ENCODE measurements at regions not wholly inside any gene's neighbourhood (a gene's known extent, or its start where the extent isn't known, plus 50 kb on each side); places are given as distances from the start of the nearest gene placed in this dataset.
A peak's percentile ranks its signal among the peaks of the same experiment; 100 is the strongest.
"Not testable (repeated sequence)": the region's sequence is repeated elsewhere in the genome, so short reads cannot be mapped to it uniquely, and the experiment has no call there.

DNA sequence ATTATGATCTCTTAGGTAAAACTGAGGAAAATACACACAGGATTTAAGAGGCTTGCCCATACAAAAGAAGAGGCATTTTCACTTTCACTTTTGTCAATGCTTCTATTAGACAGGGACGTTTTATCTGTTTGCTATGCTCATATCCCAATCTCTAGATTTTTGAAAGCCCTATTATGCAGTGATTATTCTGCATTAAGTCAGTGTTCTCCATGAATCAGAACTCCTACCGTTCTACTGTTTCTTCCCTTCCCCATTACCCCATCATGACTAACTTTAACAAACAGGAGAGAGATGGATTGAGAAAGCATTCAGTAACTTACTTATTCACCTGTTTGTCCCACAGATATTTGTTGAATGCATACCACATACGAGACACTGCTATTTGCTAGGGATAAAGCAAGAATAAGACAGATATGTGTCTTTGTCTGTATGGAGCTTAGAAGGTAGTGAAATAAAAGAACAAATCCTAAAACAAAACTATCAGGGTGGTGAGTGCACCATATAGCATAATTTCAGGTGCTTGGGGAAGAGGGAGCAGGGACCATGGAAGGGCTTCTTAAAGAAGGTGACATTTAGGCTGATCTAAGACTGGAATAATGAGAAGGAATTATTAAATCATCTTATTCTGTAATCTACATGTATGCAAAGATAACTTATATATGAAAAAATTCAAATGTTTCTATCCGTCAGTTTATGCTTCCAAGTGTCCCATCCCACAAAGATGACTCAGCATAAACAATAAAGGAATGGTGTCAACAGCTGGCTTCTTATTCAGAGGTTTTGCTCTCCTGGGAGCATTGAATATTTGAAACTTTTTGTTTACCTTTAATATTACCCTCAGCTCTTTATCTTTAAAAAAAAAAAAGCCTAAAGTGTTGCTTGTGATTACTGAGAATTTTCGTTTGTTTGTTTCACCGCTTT is 328.1 kb downstream of the HINT1 start:
- TF ChIP-seq, protein P1, sequence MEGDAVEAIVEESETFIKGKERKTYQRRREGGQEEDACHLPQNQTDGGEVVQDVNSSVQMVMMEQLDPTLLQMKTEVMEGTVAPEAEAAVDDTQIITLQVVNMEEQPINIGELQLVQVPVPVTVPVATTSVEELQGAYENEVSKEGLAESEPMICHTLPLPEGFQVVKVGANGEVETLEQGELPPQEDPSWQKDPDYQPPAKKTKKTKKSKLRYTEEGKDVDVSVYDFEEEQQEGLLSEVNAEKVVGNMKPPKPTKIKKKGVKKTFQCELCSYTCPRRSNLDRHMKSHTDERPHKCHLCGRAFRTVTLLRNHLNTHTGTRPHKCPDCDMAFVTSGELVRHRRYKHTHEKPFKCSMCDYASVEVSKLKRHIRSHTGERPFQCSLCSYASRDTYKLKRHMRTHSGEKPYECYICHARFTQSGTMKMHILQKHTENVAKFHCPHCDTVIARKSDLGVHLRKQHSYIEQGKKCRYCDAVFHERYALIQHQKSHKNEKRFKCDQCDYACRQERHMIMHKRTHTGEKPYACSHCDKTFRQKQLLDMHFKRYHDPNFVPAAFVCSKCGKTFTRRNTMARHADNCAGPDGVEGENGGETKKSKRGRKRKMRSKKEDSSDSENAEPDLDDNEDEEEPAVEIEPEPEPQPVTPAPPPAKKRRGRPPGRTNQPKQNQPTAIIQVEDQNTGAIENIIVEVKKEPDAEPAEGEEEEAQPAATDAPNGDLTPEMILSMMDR (IDR thresholded peaks at IDR 0.05; ENCODE audit: extremely low read depth, low read depth, low read length) = no peak
- H3K4me1 ChIP-seq (ENCODE audit: insufficient read depth, low read length) = no peaks in the 10 kb centered on the region
- peak overlapping the region; percentile 77 for H3K4me2 ChIP-seq (ENCODE audit: insufficient read depth, low read length)
- peak overlapping the region; percentile 81 for H2AFZ ChIP-seq (ENCODE audit: low read length)
- no peaks in the 10 kb centered on the region for H3K36me3 ChIP-seq (ENCODE audit: insufficient read depth, low read length)
- H3K27me3 ChIP-seq (ENCODE audit: insufficient read depth, low read length) = no peaks in the 10 kb centered on the region
- H4K20me1 ChIP-seq (ENCODE audit: insufficient read depth, low read length) = no peaks in the 10 kb centered on the region
- H3K79me2 ChIP-seq (ENCODE audit: insufficient read depth, low read length) = no peaks in the 10 kb centered on the region
- H3K9me3 ChIP-seq (ENCODE audit: low read depth, low read length) = no peaks in the 10 kb centered on the region
- H3K4me3 ChIP-seq (ENCODE audit: insufficient read depth, low read length) = peak overlapping the region; percentile 59
- no peak for DNase-seq (ENCODE audit: insufficient read length, low spot score, missing footprints)
- H3K27ac ChIP-seq (ENCODE audit: low read depth, low read length) = no peak overlapping the region

- H3K79me2 ChIP-seq (ENCODE audit: insufficient read depth, low read length); H2AFZ ChIP-seq (ENCODE audit: low read length); H4K20me1 ChIP-seq (ENCODE audit: insufficient read depth, low read length); DNase-seq (ENCODE audit: insufficient read length, low spot score, missing footprints); H3K4me1 ChIP-seq (ENCODE audit: insufficient read depth, low read length); H3K27me3 ChIP-seq (ENCODE audit: insufficient read depth, low read length); H3K4me3 ChIP-seq (ENCODE audit: insufficient read depth, low read length); H3K36me3 ChIP-seq (ENCODE audit: insufficient read depth, low read length); H3K4me2 ChIP-seq (ENCODE audit: insufficient read depth, low read length); H3K27ac ChIP-seq (ENCODE audit: low read depth, low read length); H3K9me3 ChIP-seq (ENCODE audit: low read depth, low read length): not testable (repeated sequence)
Measured at GRCh38 chr5:130817598-130818384, 347.3 kb downstream of the HINT1 start.

DNA sequence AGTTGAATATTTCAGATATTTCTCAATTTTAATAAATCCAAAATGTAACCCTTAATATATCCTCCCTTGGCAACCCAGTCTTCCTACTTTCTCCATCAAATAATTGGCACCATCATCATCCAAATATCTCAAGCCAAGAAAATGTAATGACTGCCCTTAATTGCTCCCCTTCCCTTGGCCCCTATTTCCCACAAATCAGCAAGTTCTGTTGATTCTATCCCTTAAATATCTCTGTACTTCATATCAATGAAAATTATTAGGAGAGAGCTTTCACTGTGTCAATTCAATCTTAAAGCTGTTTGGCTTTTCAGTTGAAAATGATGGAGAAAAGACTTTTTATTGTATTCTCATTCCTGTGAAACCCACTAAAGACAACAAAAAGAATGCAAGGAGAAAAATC is 349.8 kb downstream of the HINT1 start:
- H3K4me2 ChIP-seq (ENCODE audit: insufficient read depth, low read length) = no peak overlapping the region
- H3K36me3 ChIP-seq (ENCODE audit: insufficient read depth, low read length) = no peaks in the 10 kb centered on the region
- H3K4me1 ChIP-seq (ENCODE audit: insufficient read depth, low read length) = no peaks in the 10 kb centered on the region
- TF ChIP-seq, protein P1 (IDR thresholded peaks at IDR 0.05; ENCODE audit: extremely low read depth, low read depth, low read length) = no peak
- H3K9me3 ChIP-seq (ENCODE audit: low read depth, low read length) = no peaks in the 10 kb centered on the region
- H4K20me1 ChIP-seq (ENCODE audit: insufficient read depth, low read length) = no peaks in the 10 kb centered on the region
- no peak overlapping the region for H3K4me3 ChIP-seq (ENCODE audit: insufficient read depth, low read length)
- no peaks in the 10 kb centered on the region for H3K27me3 ChIP-seq (ENCODE audit: insufficient read depth, low read length)
- DNase-seq (ENCODE audit: insufficient read length, low spot score, missing footprints) = no peak
- H3K27ac ChIP-seq (ENCODE audit: low read depth, low read length) = no peak overlapping the region
- no peak overlapping the region for H2AFZ ChIP-seq (ENCODE audit: low read length)
- H3K79me2 ChIP-seq (ENCODE audit: insufficient read depth, low read length) = no peaks in the 10 kb centered on the region

DNA sequence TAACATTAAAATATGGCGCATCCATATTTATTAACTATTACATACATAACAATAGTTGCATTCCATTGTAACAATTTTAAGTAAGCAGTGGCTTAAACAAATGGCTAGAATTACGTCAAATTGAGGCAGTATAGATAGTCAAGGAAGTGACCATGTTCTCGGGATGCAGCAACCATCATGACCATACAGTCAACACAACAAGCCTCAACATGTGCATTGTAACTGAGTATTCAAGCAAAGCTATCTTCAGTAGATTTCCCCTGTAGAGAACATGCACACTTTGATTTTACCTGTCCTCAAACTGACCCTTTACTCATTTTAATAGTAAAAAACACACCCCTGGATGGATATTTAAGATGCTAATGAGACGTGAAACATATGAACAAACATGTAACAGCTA is 356.4 kb downstream of the HINT1 start:
- H3K27me3 ChIP-seq (ENCODE audit: insufficient read depth, low read length) = no peaks in the 10 kb centered on the region
- no peaks in the 10 kb centered on the region for H4K20me1 ChIP-seq (ENCODE audit: insufficient read depth, low read length)
- H3K27ac ChIP-seq (ENCODE audit: low read depth, low read length) = no peak overlapping the region
- H3K4me3 ChIP-seq (ENCODE audit: insufficient read depth, low read length) = no peak overlapping the region
- no peak for DNase-seq (ENCODE audit: insufficient read length, low spot score, missing footprints)
- no peaks in the 10 kb centered on the region for H3K36me3 ChIP-seq (ENCODE audit: insufficient read depth, low read length)
- H3K4me1 ChIP-seq (ENCODE audit: insufficient read depth, low read length) = no peaks in the 10 kb centered on the region
- H3K4me2 ChIP-seq (ENCODE audit: insufficient read depth, low read length) = no peak overlapping the region
- TF ChIP-seq, protein P1 (IDR thresholded peaks at IDR 0.05; ENCODE audit: extremely low read depth, low read depth, low read length) = no peak
- H2AFZ ChIP-seq (ENCODE audit: low read length) = no peak overlapping the region
- no peaks in the 10 kb centered on the region for H3K79me2 ChIP-seq (ENCODE audit: insufficient read depth, low read length)
- H3K9me3 ChIP-seq (ENCODE audit: low read depth, low read length) = no peaks in the 10 kb centered on the region
